ENCODE measurements at regions not wholly inside any gene's neighbourhood (a gene's known extent, or its start where the extent isn't known, plus 50 kb on each side); places are given as distances from the start of the nearest gene placed in this dataset.

DNA sequence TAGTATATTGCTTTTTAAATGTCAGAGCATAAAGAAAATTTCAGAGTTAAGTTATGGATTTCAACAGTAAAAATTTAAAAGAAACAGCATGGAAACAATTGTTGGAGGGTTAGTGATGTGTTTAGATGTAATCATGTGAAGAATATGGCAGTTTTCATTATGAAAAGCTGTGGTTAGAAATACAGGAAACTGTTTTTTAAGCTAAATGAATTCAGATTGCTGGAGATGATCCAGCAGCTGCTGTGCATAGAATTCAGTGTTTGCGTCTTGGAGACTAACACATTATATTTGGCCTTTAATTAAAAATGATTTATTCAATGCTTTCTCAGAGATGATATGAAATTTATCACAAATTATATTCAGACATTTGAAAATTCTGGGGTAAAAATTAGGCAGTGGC, 273.6 kb upstream of the LRRC7 start:
- H3K4me1 ChIP-seq (ENCODE audit: low read depth, poor library complexity, severe bottlenecking) = no peaks in the 10 kb centered on the region
- no peaks in the 10 kb centered on the region for H4K20me1 ChIP-seq (ENCODE audit: insufficient read depth)
- H3K36me3 ChIP-seq (ENCODE audit: insufficient read depth) = no peaks in the 10 kb centered on the region
- no peak overlapping the region for H2AFZ ChIP-seq (ENCODE audit: low read depth)
- H3K4me3 ChIP-seq (IDR thresholded peaks at IDR 0.05; ENCODE audit: insufficient read depth, low read depth, low read length) = no peak overlapping the region
- no peak overlapping the region for H3K27ac ChIP-seq
- no peaks in the 10 kb centered on the region for H3K27me3 ChIP-seq (ENCODE audit: insufficient read depth, low read depth)
- no peaks in the 10 kb centered on the region for H3K79me2 ChIP-seq (ENCODE audit: insufficient read depth, low read depth)
- no peak overlapping the region for H3K4me2 ChIP-seq
- no peak for TF ChIP-seq CTCF (conservative IDR thresholded peaks at IDR 0.05; ENCODE audit: low read depth, low read length)
- no peak overlapping the region for H3K9ac ChIP-seq

- Histone ChIP-seq H3K27me3 (ENCODE audit: insufficient read depth, low read depth) (no peaks in the 10 kb centered on the region), H3K79me2 (ENCODE audit: insufficient read depth, low read depth) (no peaks in the 10 kb centered on the region), H3K4me1 (ENCODE audit: low read depth, poor library complexity, severe bottlenecking) (no peaks in the 10 kb centered on the region), H3K4me2 (no peak overlapping the region), H2AFZ (ENCODE audit: low read depth) (no peak overlapping the region), H3K4me3 (IDR thresholded peaks at IDR 0.05; ENCODE audit: insufficient read depth, low read depth, low read length) (no peak overlapping the region), H3K27ac (no peak overlapping the region), H3K36me3 (ENCODE audit: insufficient read depth) (no peaks in the 10 kb centered on the region), H4K20me1 (ENCODE audit: insufficient read depth) (no peaks in the 10 kb centered on the region), H3K9ac (no peak overlapping the region)
- no peak for TF ChIP-seq CTCF (conservative IDR thresholded peaks at IDR 0.05; ENCODE audit: low read depth, low read length)
These were observed 272.5 kb upstream of the LRRC7 start for GRCh38 chr1:69295265-69295664.

DNA sequence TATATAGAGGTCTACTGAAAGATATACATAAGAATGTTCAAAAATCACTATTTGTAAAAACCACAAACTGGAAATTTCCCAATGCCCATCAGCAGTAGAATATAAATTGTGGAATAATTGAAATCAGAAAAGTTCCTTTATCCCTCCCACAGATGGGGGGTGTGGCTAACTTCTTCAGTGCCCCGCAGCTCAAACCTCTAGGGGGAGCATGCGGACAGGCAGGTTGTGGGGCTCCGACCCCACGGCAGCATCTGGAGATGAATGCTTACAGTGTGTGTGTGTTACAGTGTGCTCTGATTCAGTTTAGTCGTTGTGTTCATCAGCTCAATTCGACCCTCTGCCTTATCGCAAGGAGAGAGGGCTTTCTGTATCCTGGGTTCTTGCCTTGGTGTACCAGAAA, 262.1 kb upstream of the LRRC7 start:
- H4K20me1 ChIP-seq (ENCODE audit: insufficient read depth) = no peaks in the 10 kb centered on the region
- no peaks in the 10 kb centered on the region for H3K4me1 ChIP-seq (ENCODE audit: low read depth, poor library complexity, severe bottlenecking)
- no peak overlapping the region for H3K4me3 ChIP-seq (IDR thresholded peaks at IDR 0.05; ENCODE audit: insufficient read depth, low read depth, low read length)
- no peaks in the 10 kb centered on the region for H3K27me3 ChIP-seq (ENCODE audit: insufficient read depth, low read depth)
- no peak overlapping the region for H3K9ac ChIP-seq
- TF ChIP-seq CTCF (conservative IDR thresholded peaks at IDR 0.05; ENCODE audit: low read depth, low read length) = no peak
- no peak overlapping the region for H3K27ac ChIP-seq
- H3K4me2 ChIP-seq = no peak overlapping the region
- no peak overlapping the region for H2AFZ ChIP-seq (ENCODE audit: low read depth)
- H3K36me3 ChIP-seq (ENCODE audit: insufficient read depth) = no peaks in the 10 kb centered on the region
- H3K79me2 ChIP-seq (ENCODE audit: insufficient read depth, low read depth) = no peaks in the 10 kb centered on the region

GRCh38 chr1:69312055-69312732, 255.5 kb upstream of the LRRC7 start:
- H3K79me2 ChIP-seq (ENCODE audit: insufficient read depth, low read depth) = no peaks in the 10 kb centered on the region
- H3K4me2 ChIP-seq = no peak overlapping the region
- no peaks in the 10 kb centered on the region for H3K27me3 ChIP-seq (ENCODE audit: insufficient read depth, low read depth)
- no peak overlapping the region for H3K9ac ChIP-seq
- H3K4me1 ChIP-seq (ENCODE audit: low read depth, poor library complexity, severe bottlenecking) = no peaks in the 10 kb centered on the region
- H4K20me1 ChIP-seq (ENCODE audit: insufficient read depth) = no peaks in the 10 kb centered on the region
- no peak overlapping the region for H3K27ac ChIP-seq
- no peak overlapping the region for H3K4me3 ChIP-seq (IDR thresholded peaks at IDR 0.05; ENCODE audit: insufficient read depth, low read depth, low read length)
- no peaks in the 10 kb centered on the region for H3K36me3 ChIP-seq (ENCODE audit: insufficient read depth)
- H2AFZ ChIP-seq (ENCODE audit: low read depth) = no peak overlapping the region
- no peak for TF ChIP-seq CTCF (conservative IDR thresholded peaks at IDR 0.05; ENCODE audit: low read depth, low read length)
